GM10266 (cell line): ENCODE measurements at regions not wholly inside any gene's neighbourhood (a gene's known extent, or its start where the extent isn't known, plus 50 kb on each side); places are given as distances from the start of the nearest gene placed in this dataset.

ENCODE experiments used
- DNase-seq: peaks from one replicate; pipeline ENCODE4 v3.0.0; 2012; ENCODE audit errors: extremely low spot score
- TF ChIP-seq, protein P1 (sequence below): IDR thresholded peaks from 2 replicates; pipeline ENCODE4 v1.5.1; 2012; ENCODE audit warnings: mild to moderate bottlenecking, low read depth; ENCODE audit not compliant: control insufficient read depth, insufficient read depth; ENCODE audit errors: missing control alignments

DNA sequence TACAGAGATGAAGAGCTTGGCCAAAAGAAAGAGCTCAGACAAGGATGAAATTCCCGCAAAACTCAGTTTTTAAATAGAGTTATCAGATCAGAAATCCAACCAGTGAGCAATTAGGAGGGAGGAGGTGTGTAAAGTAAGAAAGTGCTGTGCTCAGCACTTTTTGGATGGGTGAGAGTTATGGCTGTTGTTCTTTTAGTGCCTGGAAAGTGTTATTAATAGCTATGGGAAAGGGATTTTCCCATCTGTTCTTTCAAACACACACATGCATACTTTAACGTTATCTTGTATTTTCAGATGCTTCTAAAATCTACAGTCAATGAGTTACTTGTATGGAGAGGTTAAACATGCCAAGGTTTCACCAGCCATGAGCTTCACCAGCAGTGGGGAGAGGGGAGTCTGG lies 107.3 kb upstream of the TMEM72 start:
- TF ChIP-seq, protein P1, sequence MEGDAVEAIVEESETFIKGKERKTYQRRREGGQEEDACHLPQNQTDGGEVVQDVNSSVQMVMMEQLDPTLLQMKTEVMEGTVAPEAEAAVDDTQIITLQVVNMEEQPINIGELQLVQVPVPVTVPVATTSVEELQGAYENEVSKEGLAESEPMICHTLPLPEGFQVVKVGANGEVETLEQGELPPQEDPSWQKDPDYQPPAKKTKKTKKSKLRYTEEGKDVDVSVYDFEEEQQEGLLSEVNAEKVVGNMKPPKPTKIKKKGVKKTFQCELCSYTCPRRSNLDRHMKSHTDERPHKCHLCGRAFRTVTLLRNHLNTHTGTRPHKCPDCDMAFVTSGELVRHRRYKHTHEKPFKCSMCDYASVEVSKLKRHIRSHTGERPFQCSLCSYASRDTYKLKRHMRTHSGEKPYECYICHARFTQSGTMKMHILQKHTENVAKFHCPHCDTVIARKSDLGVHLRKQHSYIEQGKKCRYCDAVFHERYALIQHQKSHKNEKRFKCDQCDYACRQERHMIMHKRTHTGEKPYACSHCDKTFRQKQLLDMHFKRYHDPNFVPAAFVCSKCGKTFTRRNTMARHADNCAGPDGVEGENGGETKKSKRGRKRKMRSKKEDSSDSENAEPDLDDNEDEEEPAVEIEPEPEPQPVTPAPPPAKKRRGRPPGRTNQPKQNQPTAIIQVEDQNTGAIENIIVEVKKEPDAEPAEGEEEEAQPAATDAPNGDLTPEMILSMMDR = no peak
- DNase-seq = no peak

GRCh38 chr10:44804661-44805060 lies 106.5 kb upstream of the TMEM72 start:
- no peak for DNase-seq
- TF ChIP-seq, protein P1 = no peak

GRCh38 chr10:44805466-44806210 lies 105.5 kb upstream of the TMEM72 start:
- TF ChIP-seq, protein P1 = no peak
- DNase-seq = no peak

DNA sequence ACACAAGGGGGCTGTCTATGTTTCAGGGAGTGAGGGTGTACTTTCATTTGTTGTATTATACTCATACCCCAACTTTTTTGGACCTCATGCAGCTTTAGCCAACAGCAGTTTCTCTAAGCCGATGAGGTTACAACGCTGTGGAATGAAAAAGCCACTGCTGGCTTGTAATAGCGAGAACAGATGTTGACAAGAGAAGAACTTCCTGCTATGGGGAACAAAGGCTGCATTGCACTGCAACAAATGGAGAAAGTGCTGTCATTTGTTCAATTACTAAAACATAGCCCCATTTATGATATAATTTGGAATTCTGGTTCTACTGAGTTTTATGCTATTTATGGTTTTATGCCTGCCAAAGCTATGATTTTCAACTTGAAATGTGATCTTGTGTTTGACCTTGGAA lies 104.2 kb upstream of the TMEM72 start:
- TF ChIP-seq, protein P1 = no peak
- DNase-seq = no peak

GRCh38 chr10:44807451-44807850 lies 103.7 kb upstream of the TMEM72 start:
- TF ChIP-seq, protein P1 = no peak
- DNase-seq = no peak

- no peak for DNase-seq
These were observed 101.5 kb upstream of the TMEM72 start for GRCh38 chr10:44809647-44810046.

DNA sequence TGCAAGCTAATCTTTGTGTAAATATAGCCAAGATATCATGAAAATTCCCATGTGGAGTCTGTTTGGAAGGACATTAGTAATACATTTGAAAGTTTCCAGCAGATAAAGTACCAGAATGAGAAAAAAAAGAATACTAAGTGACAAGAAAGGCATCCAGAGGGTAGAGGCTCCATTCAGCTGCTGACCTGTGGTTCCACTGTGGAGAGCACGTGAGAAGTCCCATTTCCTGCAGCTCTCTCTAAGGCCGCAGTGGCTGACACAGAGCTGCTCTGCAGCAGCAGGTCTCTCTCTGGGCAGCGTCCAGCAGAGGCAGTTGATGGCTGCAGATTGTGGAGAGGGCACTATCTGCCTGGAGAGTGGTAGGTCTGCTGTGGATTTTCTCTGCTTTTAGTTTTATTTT lies 100.1 kb upstream of the TMEM72 start:
- TF ChIP-seq, protein P1 = no peak
- no peak for DNase-seq

More at GRCh38 chr10:44809647-44810046, 101.5 kb upstream of the TMEM72 start:
- TF ChIP-seq, protein P1 = no peak
